A549 (cell line): ENCODE measurements at regions not wholly inside any gene's neighbourhood (a gene's known extent, or its start where the extent isn't known, plus 50 kb on each side); places are given as distances from the start of the nearest gene placed in this dataset.

ENCODE experiments used
- ATAC-seq, 2 experiments: fragments of 200-7000 bp in 1 of 2; fragments of >200 bp in 1 of 2; cut with Nextera tagmentation in 1 of 2; cut with Tn5 transposase in 1 of 2; 3 replicates each; pipeline versions ENCODE4 v1.8.0 to v1.9.1; 2018 to 2020; ENCODE audit warnings: mild to moderate bottlenecking in 1 of 2, moderate library complexity in 1 of 2
- CTCF ChIA-PET: fragments of 300-600 bp; sonication (Branson Sonifier 250); formaldehyde crosslinking; extraction: SDS; loops from one replicate; lab custom pipeline; 2021; ENCODE audit warnings: antibody characterized with exemption, inconsistent platforms; lab: Yijun Ruan, JAX
- POLR2A ChIA-PET: fragments of 350-600 bp; formaldehyde crosslinking; extraction: SDS; loops from one replicate; lab custom pipeline; 2021; ENCODE audit warnings: antibody characterized with exemption, inconsistent platforms; lab: Yijun Ruan, JAX
- DNase-seq, 2 experiments: peaks; one replicate each; pipeline versions ENCODE4 v3.0.0 to v3.0.0-alpha.2; 2011 to 2016; ENCODE audit warnings: low read depth in 1 of 2, low spot score in 1 of 2
- FAIRE-seq: peaks from 2 replicates; lab custom pipeline; 2011; peaks lifted over from hg19 to GRCh38; lab: Jason Lieb, UNC
- H3K27ac ChIP-seq, 2 experiments: fragments of >200 bp; sonication (Bioruptor Twin); formaldehyde crosslinking; 3 replicates each; pipeline ENCODE4 v1.5.1; 2016 to 2017
- H3K4me1 ChIP-seq: fragments of >200 bp; sonication (Bioruptor Twin); formaldehyde crosslinking; 3 replicates; pipeline ENCODE4 v1.6.1; 2016
- H3K4me2 ChIP-seq: fragments of >200 bp; sonication (Bioruptor Twin); formaldehyde crosslinking; 3 replicates; pipeline ENCODE4 v1.6.1; 2016
- H3K4me3 ChIP-seq: fragments of >200 bp; sonication (Bioruptor Twin); formaldehyde crosslinking; 3 replicates; pipeline ENCODE4 v1.5.1; 2016
- H3K9me3 ChIP-seq: fragments of >200 bp; sonication (Bioruptor Twin); formaldehyde crosslinking; 3 replicates; pipeline ENCODE4 v1.6.1; 2016
- CEBPB ChIP-seq, 2 experiments: fragments of >200 bp in 1 of 2; sonication (Bioruptor Twin) in 1 of 2; formaldehyde crosslinking in 1 of 2; IDR thresholded peaks; 2 replicates each; pipeline ENCODE4 v1.6.1; 2012 to 2016
- CHD2 ChIP-seq: fragments of 150-350 bp; IDR thresholded peaks from 2 replicates; pipeline ENCODE4 v1.6.1; 2014; ENCODE audit warnings: low read length; ENCODE audit not compliant: partially characterized antibody
- CHD4 ChIP-seq: fragments of 200-600 bp; sonication (generic); IDR thresholded peaks from 2 replicates; pipeline ENCODE4 v1.6.1; 2016; ENCODE audit warnings: antibody characterized with exemption, mild to moderate bottlenecking, borderline replicate concordance
- FOSL2 ChIP-seq, 2 experiments: fragments of 450-650 bp in 1 of 2; fragments of >200 bp in 1 of 2; sonication (Bioruptor Twin) in 1 of 2; formaldehyde crosslinking; IDR thresholded peaks; 2 replicates each; pipeline versions ENCODE4 v1.5.0 to v1.6.1; 2016 to 2020; ENCODE audit warnings: mild to moderate bottlenecking in 1 of 2, moderate library complexity in 1 of 2
- GATA3 ChIP-seq: IDR thresholded peaks from 2 replicates; pipeline ENCODE4 v1.6.1; 2012; ENCODE audit warnings: borderline replicate concordance
- JUN ChIP-seq, 2 experiments: fragments of >200 bp; sonication (Bioruptor Twin); formaldehyde crosslinking; IDR thresholded peaks; 2 replicates in 1 of 2; 3 replicates in 1 of 2; pipeline ENCODE4 v1.6.1; 2016 to 2017
- JUNB ChIP-seq: fragments of >200 bp; sonication (Bioruptor Twin); formaldehyde crosslinking; IDR thresholded peaks from 2 replicates; pipeline ENCODE4 v1.6.1; 2016
- KDM5A ChIP-seq: fragments of 200-600 bp; sonication (generic); IDR thresholded peaks from 2 replicates; pipeline ENCODE4 v1.6.1; 2016; ENCODE audit warnings: antibody characterized with exemption, mild to moderate bottlenecking
- MAFK ChIP-seq: fragments of 450-650 bp; IDR thresholded peaks from 2 replicates; pipeline ENCODE4 v1.6.1; 2014; ENCODE audit not compliant: partially characterized antibody
- MAZ ChIP-seq: fragments of 150-350 bp; IDR thresholded peaks from 2 replicates; pipeline ENCODE4 v1.6.1; 2014; ENCODE audit warnings: antibody characterized with exemption, low read depth, low read length, borderline replicate concordance
- MYC ChIP-seq: IDR thresholded peaks from 2 replicates; pipeline ENCODE4 v1.6.1; 2012; ENCODE audit warnings: mild to moderate bottlenecking, inconsistent platforms, low read length, improper control_type of control experiment, borderline replicate concordance
- NFE2L2 ChIP-seq: fragments of 150-350 bp; conservative IDR thresholded peaks from 2 replicates; pipeline ENCODE4 v1.6.1; 2014; ENCODE audit warnings: low read length
- NPAS2 ChIP-seq: fragments of 250-450 bp; sonication (Bioruptor Pico); IDR thresholded peaks from 2 replicates; pipeline ENCODE4 v1.8.0; 2022; ENCODE audit warnings: mild to moderate bottlenecking, moderate library complexity, borderline replicate concordance
- NR3C1 ChIP-seq: fragments of >200 bp; sonication (Bioruptor Twin); formaldehyde crosslinking; IDR thresholded peaks from 3 replicates; pipeline ENCODE4 v1.6.1; 2017
- RARB ChIP-seq: fragments of 250-450 bp; sonication (Bioruptor Pico); IDR thresholded peaks from 2 replicates; pipeline ENCODE4 v1.8.0; 2021; ENCODE audit warnings: mild to moderate bottlenecking, moderate library complexity
- RCOR1 ChIP-seq: fragments of 150-350 bp; IDR thresholded peaks from 2 replicates; pipeline ENCODE4 v1.6.1; 2014; ENCODE audit warnings: antibody characterized with exemption, low read length, low read depth
- RFX5 ChIP-seq: fragments of 450-650 bp; IDR thresholded peaks from 2 replicates; pipeline ENCODE4 v1.7.1; 2014; ENCODE audit warnings: antibody characterized with exemption, mild to moderate bottlenecking, moderate library complexity
- RNF2 ChIP-seq: fragments of 200-600 bp; sonication (generic); IDR thresholded peaks from 2 replicates; pipeline ENCODE4 v1.6.1; 2016; ENCODE audit warnings: low read depth, mild to moderate bottlenecking, antibody characterized with exemption, moderate library complexity, borderline replicate concordance
- SMC3 ChIP-seq: fragments of >200 bp; sonication (Bioruptor Twin); formaldehyde crosslinking; IDR thresholded peaks from 3 replicates; pipeline ENCODE4 v1.6.1; 2018; ENCODE audit warnings: inconsistent platforms
- SREBF2 ChIP-seq: fragments of 450-650 bp; IDR thresholded peaks from 2 replicates; pipeline ENCODE4 v1.6.1; 2014; ENCODE audit warnings: mild to moderate bottlenecking, moderate library complexity
- TFCP2L1 ChIP-seq: fragments of 250-450 bp; sonication (Bioruptor Pico); IDR thresholded peaks from 2 replicates; pipeline ENCODE4 v1.5.0; 2021; ENCODE audit warnings: mild to moderate bottlenecking
- ZC3H11A ChIP-seq: fragments of 450-650 bp; IDR thresholded peaks from 2 replicates; pipeline ENCODE4 v1.6.1; 2014; ENCODE audit warnings: antibody characterized with exemption, mild to moderate bottlenecking
- ZFP36 ChIP-seq: fragments of 450-650 bp; IDR thresholded peaks from 2 replicates; pipeline ENCODE4 v1.6.1; 2014; ENCODE audit warnings: borderline replicate concordance; ENCODE audit not compliant: partially characterized antibody
- ZSCAN20 ChIP-seq: fragments of 250-450 bp; sonication (Bioruptor Pico); IDR thresholded peaks from 2 replicates; pipeline ENCODE4 v1.8.0; 2022; ENCODE audit warnings: mild to moderate bottlenecking, moderate library complexity
- WGBS: methylation state at CpG from one replicate; pipeline ENCODE4 v1.1.6; 2017; ENCODE audit errors: missing lambda C conversion rate; 5-methylcytosine and 5-hydroxymethylcytosine counted together
- TF ChIP-seq, protein P1 (sequence below): fragments of >200 bp; sonication (Bioruptor Twin); formaldehyde crosslinking; IDR thresholded peaks from 2 replicates; pipeline ENCODE4 v1.6.1; 2016
- TF ChIP-seq, protein P2 (sequence below): fragments of 250-450 bp; sonication (Bioruptor Pico); IDR thresholded peaks from 2 replicates; pipeline ENCODE4 v1.5.0; 2020; ENCODE audit warnings: low read depth, mild to moderate bottlenecking, moderate library complexity

GRCh38 chr9:22590336-22591033 lies 143.9 kb downstream of the DMRTA1 start:
- TF ChIP-seq, protein P1, sequence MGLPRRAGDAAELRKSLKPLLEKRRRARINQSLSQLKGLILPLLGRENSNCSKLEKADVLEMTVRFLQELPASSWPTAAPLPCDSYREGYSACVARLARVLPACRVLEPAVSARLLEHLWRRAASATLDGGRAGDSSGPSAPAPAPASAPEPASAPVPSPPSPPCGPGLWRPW: no peak
- TF ChIP-seq MAZ (no peak), MYC (no peak), NFE2L2 (no peak), CHD2 (no peak), ZFP36 (no peak), ZC3H11A (no peak)
- ChIA-PET CTCF (no interaction called here), POLR2A (no interaction called here)
- WGBS: 71% methylated on average over 1 of the region's 1 CpG
- DNase-seq (no peak), FAIRE-seq (no peak), ATAC-seq (no peak)
- no peak overlapping the region for H3K4me2 ChIP-seq
- no peak overlapping the region for H3K27ac ChIP-seq
- no peaks in the 10 kb centered on the region for H3K4me1 ChIP-seq
- no peaks in the 10 kb centered on the region for H3K9me3 ChIP-seq
- no peak overlapping the region for H3K4me3 ChIP-seq

- POLR2A ChIA-PET: no interaction called here
- CTCF ChIA-PET: interaction anchor here (1.4 kb wide), 1 partner anchor 10 kb away, joined by 4 read pairs; no protein-coding TSS in a partner anchor
- Histone ChIP-seq H3K9me3 (no peaks in the 10 kb centered on the region), H3K4me1 (no peaks in the 10 kb centered on the region), H3K27ac (no peak overlapping the region), H3K4me2 (no peak overlapping the region), H3K4me3 (no peak overlapping the region)
- ATAC-seq (no peak), FAIRE-seq (no peak), DNase-seq (no peak)
- TF ChIP-seq KDM5A: no peak
- TF ChIP-seq RFX5: no peak
- TF ChIP-seq SREBF2: no peak
- no peak for TF ChIP-seq ZSCAN20 (CRISPR knock-in tag)
- TF ChIP-seq RARB: no peak
- no peak for TF ChIP-seq RCOR1
- TF ChIP-seq RNF2: no peak
- TF ChIP-seq JUN (IDR thresholded peaks at IDR 0.05): no peak
- no peak for TF ChIP-seq NR3C1
- TF ChIP-seq CEBPB (IDR thresholded peaks at IDR 0.05): no peak
- TF ChIP-seq JUNB: no peak
- 67% methylated on average over 3 of the region's 3 CpGs for WGBS
Observed at GRCh38 chr9:22595805-22596204, 149.2 kb downstream of the DMRTA1 start.

- no peak for DNase-seq
- ATAC-seq: no peak
- no peak overlapping the region for H3K27ac ChIP-seq
- CTCF ChIA-PET: interaction anchor here (1.1 kb wide), 1 partner anchor 9 kb away, joined by 3 read pairs; no protein-coding TSS in a partner anchor
- no peaks in the 10 kb centered on the region for H3K9me3 ChIP-seq
- POLR2A ChIA-PET: no interaction called here
- H3K4me3 ChIP-seq: no peak overlapping the region
- 21% methylated on average over 2 of the region's 2 CpGs for WGBS
- no peak for FAIRE-seq
- TF ChIP-seq MAZ: no peak
- TF ChIP-seq CHD4: no peak
- TF ChIP-seq GATA3: no peak
- TF ChIP-seq SMC3: no peak
- no peak for TF ChIP-seq FOSL2 (IDR thresholded peaks at IDR 0.05)
- no peak for TF ChIP-seq FOSL2 (CRISPR knock-in tag; IDR thresholded peaks at IDR 0.05)
- no peak for TF ChIP-seq MAFK
- TF ChIP-seq NPAS2: no peak
- TF ChIP-seq TFCP2L1 (CRISPR knock-in tag): no peak
- no peak for TF ChIP-seq ZC3H11A
- TF ChIP-seq, protein P2, sequence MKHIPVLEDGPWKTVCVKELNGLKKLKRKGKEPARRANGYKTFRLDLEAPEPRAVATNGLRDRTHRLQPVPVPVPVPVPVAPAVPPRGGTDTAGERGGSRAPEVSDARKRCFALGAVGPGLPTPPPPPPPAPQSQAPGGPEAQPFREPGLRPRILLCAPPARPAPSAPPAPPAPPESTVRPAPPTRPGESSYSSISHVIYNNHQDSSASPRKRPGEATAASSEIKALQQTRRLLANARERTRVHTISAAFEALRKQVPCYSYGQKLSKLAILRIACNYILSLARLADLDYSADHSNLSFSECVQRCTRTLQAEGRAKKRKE (CRISPR knock-in tag): no peak
- no peak for TF ChIP-seq JUNB
- no peak overlapping the region for H3K4me2 ChIP-seq
- H3K4me1 ChIP-seq: no peaks in the 10 kb centered on the region
Observed at GRCh38 chr9:22617156-22617555, 170.5 kb downstream of the DMRTA1 start.
